Stomach (tissue), 8 donors: ENCODE measurements at regions not wholly inside any gene's neighbourhood (a gene's known extent, or its start where the extent isn't known, plus 50 kb on each side); places are given as distances from the start of the nearest gene placed in this dataset.
A peak's percentile ranks its signal among the peaks of the same experiment; 100 is the strongest.

Experiments
- DNase-seq, 2 donors: peaks; one replicate each; pipeline versions ENCODE4 v3.0.0 to v3.0.0-alpha.2; 2013 to 2019
- H3K27ac ChIP-seq, 5 donors: fragments of 200-600 bp in 4 of 5; sonication (generic) in 4 of 5; one replicate each; pipeline ENCODE4 v1.5.1; 2013 to 2019; ENCODE audit warnings: mild to moderate bottlenecking in 1 of 5, moderate library complexity in 1 of 5
- H3K27me3 ChIP-seq, 3 donors: fragments of 200-600 bp; sonication (generic); one replicate each; pipeline ENCODE4 v1.5.1; 2017 to 2019; ENCODE audit warnings: mixed run types in 1 of 3
- H3K36me3 ChIP-seq, 4 donors: fragments of 200-600 bp; sonication (generic); 1 replicate in 3 of 4; 2 replicates in 1 of 4; pipeline ENCODE4 v1.5.1; 2016 to 2019
- H3K4me1 ChIP-seq, 4 donors: fragments of 200-600 bp; sonication (generic); one replicate each; pipeline ENCODE4 v1.5.1; 2016 to 2019
- H3K4me3 ChIP-seq, 4 donors: fragments of 200-600 bp; sonication (generic) in 3 of 4; one replicate each; pipeline ENCODE4 v1.5.1; 2016 to 2019; ENCODE audit warnings: mild to moderate bottlenecking in 1 of 4
- H3K9me3 ChIP-seq, 4 donors: fragments of 200-600 bp; sonication (generic); one replicate each; pipeline ENCODE4 v1.5.1; 2016 to 2019
- CTCF ChIP-seq, 7 experiments: fragments of 450-650 bp in 4 of 7; fragments of 200-600 bp in 3 of 7; sonication (generic) in 3 of 7; IDR thresholded peaks; one replicate each; pipeline ENCODE4 v1.5.1; 2016 to 2019; ENCODE audit warnings: antibody characterized with exemption in 7 of 7, control low read depth in 2 of 7, mild to moderate bottlenecking in 1 of 7
- EP300 ChIP-seq: sonication (generic); formaldehyde crosslinking; IDR thresholded peaks from one replicate; pipeline ENCODE4 v1.6.1; 2017; ENCODE audit warnings: antibody characterized with exemption
- POLR2A ChIP-seq, 4 donors: fragments of 450-650 bp; IDR thresholded peaks; one replicate each; pipeline ENCODE4 v1.6.1; 2016; ENCODE audit warnings: antibody characterized with exemption in 4 of 4, control low read depth in 2 of 4, mild to moderate bottlenecking in 1 of 4, moderate library complexity in 1 of 4
- POLR2AphosphoS5 ChIP-seq, 3 donors: sonication (generic); formaldehyde crosslinking; IDR thresholded peaks; one replicate each; pipeline ENCODE4 v1.6.1; 2016; ENCODE audit warnings: antibody characterized with exemption in 3 of 3
- WGBS, 5 donors: extraction: QIAGEN DNeasy Blood & Tissue Kit in 3 of 5; methylation state at CpG; one replicate each; pipeline versions ENCODE4 v1.1.5 to v1.1.7; 2013 to 2018; 5-methylcytosine and 5-hydroxymethylcytosine counted together
- intact Hi-C: fragments of 100-400 bp; cut with DNase I; formaldehyde crosslinking; loops from one replicate; pipeline ENCODE4 v1.15.1; 2023; ENCODE audit warnings: low total_unique reads
- donor health status: healthy with polysubstance abuse.
- donor health status: Bipolar disorder and iron deficiency.
- donor health status: healthy.

- Histone ChIP-seq H3K27ac (no peak overlapping the region), H3K4me3 (no peak overlapping the region), H3K27me3 (peaks cover 0 to 29% (median 0%) of the 10 kb centered on the region in 3 donors), H3K36me3 (no peaks in the 10 kb centered on the region), H3K9me3 (peaks cover 0 to 5% (median under 1%) of the 10 kb centered on the region in 4 donors), H3K4me1 (peaks cover 0 to 9% (median 7%) of the 10 kb centered on the region in 4 donors)
- TF ChIP-seq CTCF (IDR thresholded peaks at IDR 0.05) (no peak), EP300 (no peak), POLR2AphosphoS5 (IDR thresholded peaks at IDR 0.05) (no peak), POLR2A (IDR thresholded peaks at IDR 0.05) (no peak)
- peak in 1 of 2 donors; percentile 32 for DNase-seq
- intact Hi-C loops, result loop anchor here (10.0 kb wide), 2 partner anchors 359 to 589 kb away; no protein-coding TSS in a partner anchor
- 80 to 89% (median 81%) methylated on average over 15 of the region's 15 CpGs for WGBS, 5 donors
Observed at GRCh38 chr20:59453759-59454560, 150.4 kb upstream of the PHACTR3 start.

- Histone ChIP-seq H3K27ac (no peak overlapping the region), H3K9me3 (peaks cover 0 to 11% (median 4%) of the 10 kb centered on the region in 4 donors), H3K4me3 (no peak overlapping the region), H3K27me3 (peaks cover 0 to 17% (median 2%) of the 10 kb centered on the region in 3 donors), H3K36me3 (no peaks in the 10 kb centered on the region), H3K4me1 (peaks cover 0 to 9% (median 7%) of the 10 kb centered on the region in 4 donors)
- DNase-seq, result peak; percentile 56 to 72
- intact Hi-C loops, result loop anchor here (10.0 kb wide), 2 partner anchors 361 to 591 kb away; no protein-coding TSS in a partner anchor
- TF ChIP-seq CTCF (IDR thresholded peaks at IDR 0.05) (peak in 5 of 7 experiments; percentile 9 to 55 (median 49)), POLR2AphosphoS5 (IDR thresholded peaks at IDR 0.05) (no peak)
- 20 to 30% (median 22%) methylated on average over 8 of the region's 8 CpGs for WGBS, 5 donors
Observed at GRCh38 chr20:59455402-59456341, 148.7 kb upstream of the PHACTR3 start.

- no peak overlapping the region for H3K4me3 ChIP-seq
- 62 to 75% (median 67%) methylated on average over 26 of the region's 26 CpGs for WGBS, 5 donors
- peaks cover 0 to 9% (median 7%) of the 10 kb centered on the region in 4 donors for H3K4me1 ChIP-seq
- H3K27me3 ChIP-seq, result peaks cover 0 to 25% (median 2%) of the 10 kb centered on the region in 3 donors
- no peaks in the 10 kb centered on the region for H3K36me3 ChIP-seq
- H3K27ac ChIP-seq, result no peak overlapping the region
- H3K9me3 ChIP-seq, result peaks cover 0 to 11% (median 4%) of the 10 kb centered on the region in 4 donors
- no peak for DNase-seq
- TF ChIP-seq EP300, result no peak
- no peak for TF ChIP-seq POLR2AphosphoS5 (IDR thresholded peaks at IDR 0.05)
- TF ChIP-seq POLR2A (IDR thresholded peaks at IDR 0.05), result no peak
- TF ChIP-seq CTCF (IDR thresholded peaks at IDR 0.05), result no peak
- intact Hi-C loops, result loop anchor here (10.0 kb wide), 2 partner anchors 362 to 592 kb away; no protein-coding TSS in a partner anchor
Observed at GRCh38 chr20:59456342-59457279, 147.7 kb upstream of the PHACTR3 start.
